C4-2B (cell line): ENCODE measurements at regions not wholly inside any gene's neighbourhood (a gene's known extent, or its start where the extent isn't known, plus 50 kb on each side); places are given as distances from the start of the nearest gene placed in this dataset.

Source experiments
- ZFX ChIP-seq: fragments of 450-650 bp; IDR thresholded peaks from 2 replicates; pipeline ENCODE4 v1.6.1; 2017
- TF ChIP-seq, protein P1 (sequence below): fragments of 450-650 bp; conservative IDR thresholded peaks from 2 replicates; pipeline ENCODE4 v1.5.1; 2017; ENCODE audit warnings: mild to moderate bottlenecking

DNA sequence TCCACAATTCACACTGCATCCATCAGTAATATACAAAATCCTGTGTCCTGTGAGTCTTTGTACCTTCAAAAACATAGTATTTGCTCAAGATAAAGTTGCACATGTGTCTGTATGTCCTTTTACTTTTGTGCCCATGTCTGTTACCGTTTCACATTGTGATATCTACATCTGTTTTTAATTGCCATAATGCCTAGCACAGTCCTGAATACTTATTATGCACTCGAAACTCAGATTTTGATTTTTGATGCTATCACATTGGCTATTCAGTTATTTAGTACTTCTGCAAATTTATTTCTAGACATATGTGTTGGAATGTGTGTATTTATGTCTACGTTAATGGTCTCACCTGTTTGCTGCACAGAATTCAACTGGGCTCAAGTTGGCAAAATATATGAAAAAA, 452.8 kb upstream of the ZEB2 start:
- TF ChIP-seq, protein P1, sequence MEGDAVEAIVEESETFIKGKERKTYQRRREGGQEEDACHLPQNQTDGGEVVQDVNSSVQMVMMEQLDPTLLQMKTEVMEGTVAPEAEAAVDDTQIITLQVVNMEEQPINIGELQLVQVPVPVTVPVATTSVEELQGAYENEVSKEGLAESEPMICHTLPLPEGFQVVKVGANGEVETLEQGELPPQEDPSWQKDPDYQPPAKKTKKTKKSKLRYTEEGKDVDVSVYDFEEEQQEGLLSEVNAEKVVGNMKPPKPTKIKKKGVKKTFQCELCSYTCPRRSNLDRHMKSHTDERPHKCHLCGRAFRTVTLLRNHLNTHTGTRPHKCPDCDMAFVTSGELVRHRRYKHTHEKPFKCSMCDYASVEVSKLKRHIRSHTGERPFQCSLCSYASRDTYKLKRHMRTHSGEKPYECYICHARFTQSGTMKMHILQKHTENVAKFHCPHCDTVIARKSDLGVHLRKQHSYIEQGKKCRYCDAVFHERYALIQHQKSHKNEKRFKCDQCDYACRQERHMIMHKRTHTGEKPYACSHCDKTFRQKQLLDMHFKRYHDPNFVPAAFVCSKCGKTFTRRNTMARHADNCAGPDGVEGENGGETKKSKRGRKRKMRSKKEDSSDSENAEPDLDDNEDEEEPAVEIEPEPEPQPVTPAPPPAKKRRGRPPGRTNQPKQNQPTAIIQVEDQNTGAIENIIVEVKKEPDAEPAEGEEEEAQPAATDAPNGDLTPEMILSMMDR, result no peak
- TF ChIP-seq ZFX, result no peak
